ENCODE measurements at regions not wholly inside any gene's neighbourhood (a gene's known extent, or its start where the extent isn't known, plus 50 kb on each side); places are given as distances from the start of the nearest gene placed in this dataset.

GRCh38 chr7:134374291-134374690 lies 57.6 kb upstream of the SLC35B4 start:
- ChIA-PET POLR2A (no interaction called here), CTCF (interaction anchor here (0.9 to 2.3 kb wide), 2 partner anchors 9 to 17 kb away, joined by 3 to 7 read pairs; no protein-coding TSS in a partner anchor)
- TF ChIP-seq FOS (IDR thresholded peaks at IDR 0.05; ENCODE audit: borderline replicate concordance, insufficient read depth, low read length) (no peak), POLR2A (IDR thresholded peaks at IDR 0.05; ENCODE audit: low read depth, low read length) (no peak), MYC (IDR thresholded peaks at IDR 0.05; ENCODE audit: low read depth, low read length) (no peak), GATA2 (IDR thresholded peaks at IDR 0.05; ENCODE audit: insufficient read depth, insufficient read length, low read depth, low read length) (no peak), JUN (IDR thresholded peaks at IDR 0.05; ENCODE audit: borderline replicate concordance, insufficient read depth, insufficient read length, low read depth) (no peak), MAX (IDR thresholded peaks at IDR 0.05; ENCODE audit: insufficient read depth, insufficient read length) (no peak), POLR2AphosphoS5 (IDR thresholded peaks at IDR 0.05; ENCODE audit: insufficient read depth, low read depth, low read length) (no peak), CTCF (IDR thresholded peaks at IDR 0.05; ENCODE audit: extremely low read depth in 1 of 2, insufficient read depth in 1 of 2, low read depth in 1 of 2, low read length in 2 of 2) (no peak), EZH2 (IDR thresholded peaks at IDR 0.05; ENCODE audit: borderline replicate concordance, low read depth, low read length, severe bottlenecking) (no peak)
- H3K4me2 ChIP-seq (ENCODE audit: insufficient read depth, low read length), result no peak overlapping the region
- H3K36me3 ChIP-seq (ENCODE audit: control insufficient read depth in 2 of 2, extremely low read depth in 1 of 2, insufficient read depth in 2 of 2, low read length in 2 of 2), result no peaks in the 10 kb centered on the region
- no peaks in the 10 kb centered on the region for H3K4me1 ChIP-seq (ENCODE audit: control insufficient read depth, extremely low read depth, insufficient read depth, low read length)
- H3K9me1 ChIP-seq (replicated peaks; ENCODE audit: control insufficient read depth, extremely low read depth, insufficient read depth, low read length), result no peaks in the 10 kb centered on the region
- BruUV-seq (replicated peaks), result no TSS peak
- H4K20me1 ChIP-seq (replicated peaks; ENCODE audit: control insufficient read depth, extremely low read depth, insufficient read depth, low read length), result no peaks in the 10 kb centered on the region
- DNase-seq (ENCODE audit: low read depth, low spot score), result no peak
- H3K4me3 ChIP-seq (replicated peaks in 1 of 3; ENCODE audit: insufficient read depth in 1 of 3, low read depth in 1 of 3, low read length in 3 of 3), result no peak overlapping the region
- no peak overlapping the region for H2AFZ ChIP-seq (ENCODE audit: low read depth, low read length)
- dilution Hi-C loops (cut with MboI; ENCODE audit: extremely low pct_ligation_motif_present, low sequenced_read_pairs) (no loop called here), intact Hi-C loops (cut with micrococcal nuclease) (no loop called here)
- no peak for FAIRE-seq
- no peak overlapping the region for H3K27ac ChIP-seq (ENCODE audit: insufficient read depth, low read depth, low read length)
- no peak overlapping the region for H3K9ac ChIP-seq (replicated peaks; ENCODE audit: extremely low read depth, insufficient read depth, low read length)
- H3K27me3 ChIP-seq (ENCODE audit: control insufficient read depth in 2 of 2, insufficient read depth in 2 of 2, low read length in 2 of 2), result peaks cover 0 to 7% of the 10 kb centered on the region in 2 experiments
- H3K79me2 ChIP-seq (ENCODE audit: control insufficient read depth, insufficient read depth, low read length), result no peaks in the 10 kb centered on the region
- H3K9me3 ChIP-seq (replicated peaks; ENCODE audit: control insufficient read depth, insufficient read depth, low read length), result no peaks in the 10 kb centered on the region
